Fibroblast of lung (primary cell): ENCODE measurements at regions not wholly inside any gene's neighbourhood (a gene's known extent, or its start where the extent isn't known, plus 50 kb on each side); places are given as distances from the start of the nearest gene placed in this dataset.

Experiments used
- DNase-seq, 2 donors: peaks; one replicate each; pipeline versions ENCODE4 v3.0.0 to v3.0.0-alpha.2; 2010; ENCODE audit warnings: low read depth in 2 of 2
- H2AFZ ChIP-seq: 2 replicates; pipeline ENCODE4 v1.5.1; 2012; ENCODE audit warnings: low read length, control low read depth, inconsistent platforms
- H3K27ac ChIP-seq: 2 replicates; pipeline ENCODE4 v1.5.1; 2011; ENCODE audit warnings: low read length, control low read depth; ENCODE audit not compliant: insufficient read depth
- H3K27me3 ChIP-seq: 2 replicates; pipeline ENCODE4 v1.5.1; 2011; ENCODE audit warnings: mild to moderate bottlenecking, low read length; ENCODE audit not compliant: control insufficient read depth, insufficient read depth
- H3K36me3 ChIP-seq: 2 replicates; pipeline ENCODE4 v1.5.1; 2011; ENCODE audit warnings: low read length; ENCODE audit not compliant: control insufficient read depth, insufficient read depth
- H3K4me1 ChIP-seq: 2 replicates; pipeline ENCODE4 v1.5.1; 2011; ENCODE audit warnings: low read length; ENCODE audit not compliant: control insufficient read depth, insufficient read depth; ENCODE audit errors: extremely low read depth
- H3K4me2 ChIP-seq: 2 replicates; pipeline ENCODE4 v1.5.1; 2011; ENCODE audit warnings: low read length, control low read depth; ENCODE audit not compliant: insufficient read depth; ENCODE audit errors: extremely low read depth
- H3K4me3 ChIP-seq, 4 experiments: fragments of 200-600 bp in 1 of 4; sonication (generic) in 1 of 4; replicated peaks in 1 of 4; 2 replicates each; pipeline ENCODE4 v1.5.1; 2011 to 2016; ENCODE audit warnings: low read length in 4 of 4, low read depth in 3 of 4, mild to moderate bottlenecking in 3 of 4, control low read depth in 2 of 4, inconsistent platforms in 1 of 4, mixed read lengths in 1 of 4; ENCODE audit not compliant: insufficient read depth in 1 of 4; ENCODE audit errors: control extremely low read depth in 1 of 4
- H3K79me2 ChIP-seq: 2 replicates; pipeline ENCODE4 v1.5.1; 2012; ENCODE audit warnings: mild to moderate bottlenecking, low read length, inconsistent platforms; ENCODE audit not compliant: control insufficient read depth, insufficient read depth
- H3K9ac ChIP-seq: 2 replicates; pipeline ENCODE4 v1.5.1; 2011; ENCODE audit warnings: mild to moderate bottlenecking, low read length, control low read depth; ENCODE audit not compliant: insufficient read depth
- H3K9me3 ChIP-seq: 2 replicates; pipeline ENCODE4 v1.5.1; 2012; ENCODE audit warnings: low read depth, low read length; ENCODE audit not compliant: control insufficient read depth, insufficient read depth
- H4K20me1 ChIP-seq: 2 replicates; pipeline ENCODE4 v1.5.1; 2011; ENCODE audit warnings: low read length; ENCODE audit not compliant: control insufficient read depth, insufficient read depth; ENCODE audit errors: extremely low read depth
- EZH2 ChIP-seq: IDR thresholded peaks from 2 replicates; pipeline ENCODE4 v1.5.1; 2012; ENCODE audit warnings: low read length, control low read depth, mild to moderate bottlenecking; ENCODE audit errors: missing control alignments
- TF ChIP-seq, protein P1 (sequence below), 2 donors: IDR thresholded peaks in 1 of 2; conservative IDR thresholded peaks in 1 of 2; 1 replicate in 1 of 2; 2 replicates in 1 of 2; pipeline ENCODE4 v1.5.1; 2011 to 2012; ENCODE audit warnings: low read length in 2 of 2, control low read depth in 1 of 2, inconsistent platforms in 1 of 2, low read depth in 1 of 2, mild to moderate bottlenecking in 1 of 2

DNA sequence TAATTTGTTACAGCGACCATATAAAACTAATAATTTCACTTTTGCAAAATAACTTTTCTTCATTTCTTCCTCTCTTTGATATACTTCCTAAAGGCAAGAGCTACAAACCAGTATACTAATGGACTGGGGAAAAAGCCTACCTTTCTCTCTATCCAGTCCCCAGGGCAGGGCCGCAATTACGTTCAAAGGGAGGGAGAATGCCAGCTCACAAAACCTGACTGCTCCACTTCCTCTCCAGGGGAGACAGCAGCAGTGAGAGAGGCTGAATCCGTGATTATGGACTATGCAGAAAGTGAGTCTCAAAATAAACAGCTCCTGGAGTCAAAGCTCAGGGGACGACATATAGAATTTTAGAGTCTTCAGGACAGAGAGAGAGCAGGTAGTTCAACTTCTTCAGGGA, 126.9 kb upstream of the HES1 start:
- Histone ChIP-seq H3K36me3 (no peaks in the 10 kb centered on the region), H3K4me2 (no peak overlapping the region), H2AFZ (no peak overlapping the region), H3K27ac (no peak overlapping the region), H3K79me2 (no peaks in the 10 kb centered on the region), H4K20me1 (no peaks in the 10 kb centered on the region), H3K9me3 (no peaks in the 10 kb centered on the region), H3K9ac (no peak overlapping the region), H3K27me3 (peaks cover 28% of the 10 kb centered on the region), H3K4me3 (no peak overlapping the region), H3K4me1 (peaks cover 4% of the 10 kb centered on the region)
- no peak for DNase-seq
- TF ChIP-seq, protein P1, sequence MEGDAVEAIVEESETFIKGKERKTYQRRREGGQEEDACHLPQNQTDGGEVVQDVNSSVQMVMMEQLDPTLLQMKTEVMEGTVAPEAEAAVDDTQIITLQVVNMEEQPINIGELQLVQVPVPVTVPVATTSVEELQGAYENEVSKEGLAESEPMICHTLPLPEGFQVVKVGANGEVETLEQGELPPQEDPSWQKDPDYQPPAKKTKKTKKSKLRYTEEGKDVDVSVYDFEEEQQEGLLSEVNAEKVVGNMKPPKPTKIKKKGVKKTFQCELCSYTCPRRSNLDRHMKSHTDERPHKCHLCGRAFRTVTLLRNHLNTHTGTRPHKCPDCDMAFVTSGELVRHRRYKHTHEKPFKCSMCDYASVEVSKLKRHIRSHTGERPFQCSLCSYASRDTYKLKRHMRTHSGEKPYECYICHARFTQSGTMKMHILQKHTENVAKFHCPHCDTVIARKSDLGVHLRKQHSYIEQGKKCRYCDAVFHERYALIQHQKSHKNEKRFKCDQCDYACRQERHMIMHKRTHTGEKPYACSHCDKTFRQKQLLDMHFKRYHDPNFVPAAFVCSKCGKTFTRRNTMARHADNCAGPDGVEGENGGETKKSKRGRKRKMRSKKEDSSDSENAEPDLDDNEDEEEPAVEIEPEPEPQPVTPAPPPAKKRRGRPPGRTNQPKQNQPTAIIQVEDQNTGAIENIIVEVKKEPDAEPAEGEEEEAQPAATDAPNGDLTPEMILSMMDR (conservative IDR thresholded peaks at IDR 0.05 in 1 of 2, IDR thresholded peaks at IDR 0.05 in 1 of 2; ENCODE audit: low read depth in 1 of 2, low read length in 2 of 2): no peak
- TF ChIP-seq EZH2: no peak

DNA sequence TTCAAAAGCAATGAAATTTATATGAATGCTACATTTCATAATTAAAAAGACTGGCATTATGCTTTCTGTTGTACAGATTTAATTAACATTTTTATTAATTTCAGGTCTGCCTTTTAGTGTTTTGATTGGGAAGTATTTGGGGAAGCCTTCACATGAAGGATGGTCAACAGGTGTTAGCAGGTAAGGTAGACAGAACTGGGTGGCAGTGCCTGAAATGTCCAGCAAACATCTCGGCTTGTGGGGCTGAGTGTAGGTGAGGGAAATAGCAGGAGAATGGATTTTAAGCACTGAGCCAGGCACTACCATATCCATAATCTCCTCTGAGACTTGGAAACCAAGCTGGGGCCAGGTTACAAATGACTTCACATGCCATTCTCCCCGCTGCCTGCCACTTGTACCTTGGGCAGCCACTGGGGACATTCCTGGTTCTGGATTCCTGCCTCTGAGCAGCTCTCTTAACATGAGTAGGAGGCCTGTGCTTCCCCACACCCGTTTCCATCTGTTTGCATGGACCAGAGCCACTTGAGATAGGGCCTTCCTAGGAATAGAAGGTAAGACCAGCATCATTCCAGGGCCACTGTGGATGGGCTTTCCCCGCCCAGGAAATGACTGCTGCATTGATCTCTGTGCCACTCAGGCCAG, 125.9 kb upstream of the HES1 start:
- Histone ChIP-seq H3K4me2 (no peak overlapping the region), H3K4me1 (no peaks in the 10 kb centered on the region), H4K20me1 (no peaks in the 10 kb centered on the region), H3K27me3 (peaks cover 29% of the 10 kb centered on the region), H3K27ac (no peak overlapping the region), H2AFZ (no peak overlapping the region), H3K36me3 (no peaks in the 10 kb centered on the region), H3K9ac (no peak overlapping the region), H3K79me2 (no peaks in the 10 kb centered on the region), H3K9me3 (no peaks in the 10 kb centered on the region), H3K4me3 (no peak overlapping the region)
- no peak for DNase-seq
- TF ChIP-seq EZH2: no peak
- TF ChIP-seq, protein P1 (conservative IDR thresholded peaks at IDR 0.05 in 1 of 2, IDR thresholded peaks at IDR 0.05 in 1 of 2; ENCODE audit: low read depth in 1 of 2, low read length in 2 of 2): no peak

DNA sequence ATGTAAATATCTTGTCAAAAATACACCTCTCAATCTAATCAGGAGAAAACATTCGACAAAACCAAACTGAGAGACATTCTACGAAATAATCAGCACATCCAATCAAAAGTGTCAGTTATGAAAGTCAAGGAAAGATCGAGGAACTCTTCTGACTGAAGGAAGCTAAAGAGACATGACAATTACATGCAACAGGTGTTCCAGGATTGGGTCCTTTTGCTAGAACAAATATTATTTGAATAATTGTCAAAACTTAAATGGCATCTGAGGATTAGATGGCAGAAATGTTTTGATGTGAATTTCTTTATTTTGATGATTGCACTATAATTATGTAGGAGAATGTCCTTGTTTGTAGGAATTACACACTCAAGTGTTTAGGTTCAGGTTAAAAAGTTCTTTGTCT, 124.1 kb upstream of the HES1 start:
- H3K79me2 ChIP-seq: no peaks in the 10 kb centered on the region
- H3K27ac ChIP-seq: no peak overlapping the region
- H3K9me3 ChIP-seq: no peaks in the 10 kb centered on the region
- H3K9ac ChIP-seq: no peak overlapping the region
- no peaks in the 10 kb centered on the region for H3K36me3 ChIP-seq
- H2AFZ ChIP-seq: no peak overlapping the region
- H3K27me3 ChIP-seq: peaks cover 24% of the 10 kb centered on the region
- no peak overlapping the region for H3K4me2 ChIP-seq
- DNase-seq: no peak
- H3K4me1 ChIP-seq: no peaks in the 10 kb centered on the region
- H3K4me3 ChIP-seq: no peak overlapping the region
- TF ChIP-seq, protein P1 (conservative IDR thresholded peaks at IDR 0.05 in 1 of 2, IDR thresholded peaks at IDR 0.05 in 1 of 2; ENCODE audit: low read depth in 1 of 2, low read length in 2 of 2): no peak
- TF ChIP-seq EZH2: no peak
- no peaks in the 10 kb centered on the region for H4K20me1 ChIP-seq
